ENCODE measurements at regions not wholly inside any gene's neighbourhood (a gene's known extent, or its start where the extent isn't known, plus 50 kb on each side); places are given as distances from the start of the nearest gene placed in this dataset.

DNA sequence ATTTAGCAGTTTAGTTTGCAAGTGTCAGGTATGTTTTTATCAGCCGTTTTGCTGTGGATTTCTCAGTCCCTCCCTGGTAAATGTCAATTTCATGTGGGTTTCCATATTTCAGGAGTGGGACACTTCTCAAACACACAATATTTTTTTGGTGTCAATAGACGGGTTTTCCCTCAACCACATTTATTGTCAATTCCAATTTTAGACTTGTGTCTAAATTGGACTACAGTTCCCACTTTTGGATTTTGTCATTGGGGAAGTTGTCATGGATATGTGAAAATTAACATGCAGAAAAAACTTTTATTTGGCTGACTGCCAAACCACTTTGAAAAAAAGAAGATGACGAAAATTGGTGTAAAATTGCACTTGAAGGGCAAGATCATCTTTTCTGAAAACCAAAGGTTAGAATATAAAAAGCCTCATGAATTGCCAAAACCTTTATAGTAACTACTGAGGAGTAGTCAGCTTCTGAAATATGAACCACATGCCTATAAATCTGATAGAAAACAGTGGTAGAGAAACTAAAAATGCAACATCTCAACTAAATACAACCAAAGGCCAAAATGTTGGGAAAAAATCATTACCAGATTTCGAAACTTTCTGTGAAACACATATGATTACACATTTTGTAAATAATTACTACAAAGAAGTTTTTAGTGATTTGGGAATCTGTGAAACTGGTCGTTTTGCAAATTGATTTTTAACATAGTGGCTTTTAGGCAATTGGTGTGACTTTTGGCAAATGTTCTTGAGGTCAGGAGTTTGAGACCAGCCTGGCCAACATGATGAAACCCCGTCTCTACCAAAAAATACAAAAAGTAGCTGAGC, 106.4 kb downstream of the BCL2L11 start:
- TF ChIP-seq, protein P1, sequence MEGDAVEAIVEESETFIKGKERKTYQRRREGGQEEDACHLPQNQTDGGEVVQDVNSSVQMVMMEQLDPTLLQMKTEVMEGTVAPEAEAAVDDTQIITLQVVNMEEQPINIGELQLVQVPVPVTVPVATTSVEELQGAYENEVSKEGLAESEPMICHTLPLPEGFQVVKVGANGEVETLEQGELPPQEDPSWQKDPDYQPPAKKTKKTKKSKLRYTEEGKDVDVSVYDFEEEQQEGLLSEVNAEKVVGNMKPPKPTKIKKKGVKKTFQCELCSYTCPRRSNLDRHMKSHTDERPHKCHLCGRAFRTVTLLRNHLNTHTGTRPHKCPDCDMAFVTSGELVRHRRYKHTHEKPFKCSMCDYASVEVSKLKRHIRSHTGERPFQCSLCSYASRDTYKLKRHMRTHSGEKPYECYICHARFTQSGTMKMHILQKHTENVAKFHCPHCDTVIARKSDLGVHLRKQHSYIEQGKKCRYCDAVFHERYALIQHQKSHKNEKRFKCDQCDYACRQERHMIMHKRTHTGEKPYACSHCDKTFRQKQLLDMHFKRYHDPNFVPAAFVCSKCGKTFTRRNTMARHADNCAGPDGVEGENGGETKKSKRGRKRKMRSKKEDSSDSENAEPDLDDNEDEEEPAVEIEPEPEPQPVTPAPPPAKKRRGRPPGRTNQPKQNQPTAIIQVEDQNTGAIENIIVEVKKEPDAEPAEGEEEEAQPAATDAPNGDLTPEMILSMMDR (IDR thresholded peaks at IDR 0.05) = no peak
- TF ChIP-seq ZFX (IDR thresholded peaks at IDR 0.05; ENCODE audit: borderline replicate concordance) = no peak
- H3K27ac ChIP-seq = no peak overlapping the region

DNA sequence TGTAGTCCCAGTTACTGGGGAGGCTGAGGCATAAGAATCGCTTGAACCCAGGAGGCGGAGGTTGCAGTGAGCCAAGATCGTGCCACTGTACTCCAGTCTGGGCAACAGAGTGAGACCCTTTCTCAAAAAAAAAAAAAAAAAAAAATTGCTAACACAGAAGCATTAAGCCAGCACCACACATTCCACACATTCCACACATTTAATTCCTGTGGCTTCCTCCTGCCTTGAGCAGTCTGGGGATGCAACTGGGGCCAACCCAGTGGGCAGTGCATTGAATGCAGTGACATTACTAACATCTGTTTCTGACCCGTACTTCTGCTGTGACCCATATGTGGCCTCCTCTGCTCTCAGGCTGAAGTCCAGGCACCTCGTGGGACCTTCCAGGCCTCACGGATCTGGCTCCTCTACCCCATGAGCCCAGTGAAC, 107.0 kb downstream of the BCL2L11 start:
- no peak overlapping the region for H3K27ac ChIP-seq
- TF ChIP-seq ZFX (IDR thresholded peaks at IDR 0.05; ENCODE audit: borderline replicate concordance) = no peak
- TF ChIP-seq, protein P1 (IDR thresholded peaks at IDR 0.05) = no peak

DNA sequence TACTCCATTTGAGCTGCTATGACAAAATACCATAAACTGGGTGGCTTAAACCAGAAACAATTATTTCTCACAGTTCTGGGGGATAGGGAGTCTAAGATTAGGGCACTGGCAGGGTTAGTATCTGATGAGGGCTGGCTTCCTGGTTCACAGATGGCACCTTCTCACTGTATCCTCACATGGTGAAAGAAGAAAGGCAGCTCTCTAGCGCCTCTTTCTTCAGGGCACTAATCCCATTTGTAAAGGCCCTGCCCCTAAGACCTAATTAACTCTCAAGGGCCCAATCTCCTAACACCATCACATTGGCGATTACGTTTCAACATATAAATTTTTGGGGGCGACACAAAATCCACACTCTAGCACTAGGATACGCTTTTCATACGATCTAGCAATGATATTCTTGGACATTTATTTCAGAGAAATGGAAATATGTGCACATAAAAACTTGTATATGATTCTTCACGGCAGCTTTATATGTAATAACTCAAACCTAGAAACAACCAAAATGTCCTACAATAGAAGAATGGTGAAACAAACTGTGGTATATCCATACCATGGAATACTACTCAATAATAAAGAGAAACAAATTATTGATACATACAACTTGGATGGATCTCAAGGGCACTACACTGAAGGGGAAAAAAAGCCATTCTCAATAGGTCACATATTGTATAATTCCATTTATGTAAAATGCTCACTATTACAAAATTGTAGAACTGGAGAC, 111.0 kb downstream of the BCL2L11 start:
- TF ChIP-seq ZFX (IDR thresholded peaks at IDR 0.05; ENCODE audit: borderline replicate concordance) = no peak
- TF ChIP-seq, protein P1 (IDR thresholded peaks at IDR 0.05) = no peak
- H3K27ac ChIP-seq = no peak overlapping the region

DNA sequence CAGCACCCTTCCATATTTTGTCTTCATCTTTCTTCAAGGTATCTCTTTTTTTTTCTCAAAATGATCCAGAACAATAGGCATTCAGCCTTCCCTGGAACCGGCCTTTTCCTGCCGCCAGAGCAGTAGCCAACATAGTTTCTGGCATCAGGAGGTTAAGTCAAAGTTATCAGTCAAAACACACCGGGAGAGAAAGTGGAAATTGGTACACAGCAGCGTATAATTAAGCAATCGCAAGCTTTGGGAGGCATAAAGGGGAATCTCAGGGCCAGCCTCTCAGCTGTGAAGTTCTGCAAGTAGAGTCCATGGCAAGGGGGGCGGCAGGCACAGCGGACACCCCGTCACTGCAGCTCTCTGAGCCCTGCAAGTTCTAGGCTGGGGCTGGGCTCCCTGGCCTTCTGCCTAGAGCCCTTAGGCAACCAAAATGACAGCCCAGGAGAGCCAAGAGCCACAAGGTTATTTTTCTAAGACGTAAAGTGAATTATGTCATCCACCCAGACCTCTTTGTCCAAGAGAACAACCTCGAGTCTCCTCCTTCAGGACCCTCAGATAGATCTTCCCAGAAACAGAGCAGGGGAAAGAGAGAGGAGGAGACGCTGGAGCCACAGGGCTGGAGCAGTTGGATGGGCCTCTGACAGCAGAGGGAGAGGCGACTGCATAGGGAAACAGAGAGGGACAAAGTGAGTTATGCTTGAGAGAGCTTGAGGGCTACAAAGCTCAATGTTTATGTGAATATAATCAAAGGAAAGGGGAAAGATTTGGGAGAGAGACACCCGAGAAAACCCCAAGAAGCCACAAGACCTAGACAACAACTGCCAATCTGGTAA, 114.7 kb downstream of the BCL2L11 start:
- TF ChIP-seq, protein P1 (IDR thresholded peaks at IDR 0.05) = no peak
- TF ChIP-seq ZFX (IDR thresholded peaks at IDR 0.05; ENCODE audit: borderline replicate concordance) = no peak
- H3K27ac ChIP-seq = no peak overlapping the region

DNA sequence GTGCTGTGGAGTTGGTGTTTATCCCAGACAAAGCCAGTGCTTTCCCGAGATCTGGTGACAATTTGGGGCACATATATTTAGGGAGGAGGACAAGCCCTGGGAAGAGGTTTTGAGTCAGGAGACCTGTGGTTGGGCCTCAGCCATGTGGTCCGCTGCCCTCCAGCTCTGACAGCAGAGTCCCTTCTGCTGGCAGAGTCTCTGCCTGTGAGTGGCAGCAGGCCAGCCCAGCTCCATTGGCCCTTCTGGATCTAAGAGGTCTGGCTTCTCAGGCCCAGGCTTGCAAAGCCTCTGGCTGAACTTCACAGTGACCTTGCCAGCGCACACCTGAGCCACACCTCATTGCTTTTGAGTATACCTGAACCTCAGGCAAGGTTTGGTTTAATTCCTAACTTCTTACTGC, 115.3 kb downstream of the BCL2L11 start:
- TF ChIP-seq, protein P1 (IDR thresholded peaks at IDR 0.05) = no peak
- TF ChIP-seq ZFX (IDR thresholded peaks at IDR 0.05; ENCODE audit: borderline replicate concordance) = no peak
- no peak overlapping the region for H3K27ac ChIP-seq

DNA sequence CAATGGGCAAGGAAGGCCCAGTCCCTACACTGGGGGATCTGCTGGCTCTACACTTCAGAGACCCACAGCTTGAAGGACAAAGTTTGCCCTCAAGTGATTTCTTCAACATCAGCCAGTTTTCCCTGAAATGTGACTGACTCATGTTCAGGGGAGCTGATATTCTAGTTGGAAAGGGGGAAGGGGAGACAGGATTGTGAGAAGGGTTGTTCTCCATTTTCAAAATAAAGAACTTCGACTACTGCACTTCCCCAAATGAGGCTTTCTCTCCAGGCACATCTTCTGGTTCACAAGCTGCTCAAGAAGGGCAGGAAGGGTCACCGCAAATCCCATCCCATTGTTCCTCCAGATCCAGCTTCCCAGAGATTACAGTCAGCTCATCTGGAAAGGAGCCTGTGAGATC, 117.6 kb downstream of the BCL2L11 start:
- TF ChIP-seq, protein P1 (IDR thresholded peaks at IDR 0.05) = no peak
- no peak overlapping the region for H3K27ac ChIP-seq

Measured in 22Rv1 (cell line).